ENCODE measurements at regions not wholly inside any gene's neighbourhood (a gene's known extent, or its start where the extent isn't known, plus 50 kb on each side); places are given as distances from the start of the nearest gene placed in this dataset.

DNA sequence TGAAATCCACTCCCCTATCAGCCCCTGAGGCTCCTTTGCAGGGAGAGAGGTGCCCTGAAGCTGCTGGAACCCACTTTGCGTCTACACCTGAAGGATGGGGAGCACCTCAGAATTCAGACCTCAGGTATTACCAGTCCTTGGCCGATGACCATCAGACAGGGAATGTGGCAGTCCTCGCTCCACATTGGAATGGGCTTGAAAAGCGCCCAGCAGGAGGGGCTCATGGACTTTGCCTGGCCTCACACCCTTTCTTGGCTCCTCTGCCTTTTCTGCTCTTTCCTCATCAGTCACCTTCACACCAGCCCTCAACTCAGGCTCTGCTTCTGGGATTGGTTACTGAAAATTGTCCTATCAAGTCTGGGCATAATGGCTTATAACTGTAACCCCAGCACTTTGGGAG lies 83.9 kb downstream of the BARX1 start:
- no peak for TF ChIP-seq CTCF (IDR thresholded peaks at IDR 0.05)
- intact Hi-C loops (cut with micrococcal nuclease): no loop called here
- H3K27me3 ChIP-seq (ENCODE audit: control insufficient read depth, insufficient read depth, low read length): no peaks in the 10 kb centered on the region
- 88% methylated on average over 4 of the region's 4 CpGs for WGBS (ENCODE audit: insufficient coverage)
- H3K4me3 ChIP-seq (ENCODE audit: low read length): no peak overlapping the region
- no peak overlapping the region for H3K27ac ChIP-seq (ENCODE audit: low read length)
- H3K36me3 Mint-ChIP-seq: peaks cover 11% of the 10 kb centered on the region
- H3K4me1 Mint-ChIP-seq: no peaks in the 10 kb centered on the region
- no peak overlapping the region for H3K4me3 Mint-ChIP-seq
- no peaks in the 10 kb centered on the region for H3K36me3 ChIP-seq (ENCODE audit: control insufficient read depth, insufficient read depth, low read length)
- peaks cover 9% of the 10 kb centered on the region for H3K9me3 ChIP-seq (ENCODE audit: control insufficient read depth, insufficient read depth, low read length)
- peaks cover 8 to 15% of the 10 kb centered on the region in 2 donors for H3K9me3 Mint-ChIP-seq
- DNase-seq (no peak), ATAC-seq (no peak)
- H3K27ac Mint-ChIP-seq: no peak overlapping the region
- H3K27me3 Mint-ChIP-seq (ENCODE audit: low read depth in 2 of 2): peaks cover 4 to 18% of the 10 kb centered on the region in 2 donors
- no peaks in the 10 kb centered on the region for H3K4me1 ChIP-seq (ENCODE audit: control insufficient read depth, insufficient read depth, low read length)

GRCh38 chr9:93869863-93870262 lies 85.3 kb downstream of the BARX1 start:
- 88% methylated on average over 8 of the region's 8 CpGs for WGBS (ENCODE audit: insufficient coverage)
- TF ChIP-seq CTCF (IDR thresholded peaks at IDR 0.05): no peak
- Mint-ChIP-seq H3K27ac (no peak overlapping the region), H3K9me3 (peaks cover 4 to 7% of the 10 kb centered on the region in 2 donors), H3K4me1 (no peaks in the 10 kb centered on the region), H3K27me3 (ENCODE audit: low read depth in 2 of 2) (peaks cover 0 to 7% of the 10 kb centered on the region in 2 donors), H3K4me3 (no peak overlapping the region), H3K36me3 (peaks cover 4% of the 10 kb centered on the region)
- no peak overlapping the region for H3K4me3 ChIP-seq (ENCODE audit: low read length)
- DNase-seq (no peak), ATAC-seq (no peak)
- H3K27ac ChIP-seq (ENCODE audit: low read length): no peak overlapping the region
- no peaks in the 10 kb centered on the region for H3K4me1 ChIP-seq (ENCODE audit: control insufficient read depth, insufficient read depth, low read length)
- intact Hi-C loops (cut with micrococcal nuclease): no loop called here
- no peaks in the 10 kb centered on the region for H3K36me3 ChIP-seq (ENCODE audit: control insufficient read depth, insufficient read depth, low read length)
- H3K9me3 ChIP-seq (ENCODE audit: control insufficient read depth, insufficient read depth, low read length): peaks cover 7% of the 10 kb centered on the region
- no peaks in the 10 kb centered on the region for H3K27me3 ChIP-seq (ENCODE audit: control insufficient read depth, insufficient read depth, low read length)

DNA sequence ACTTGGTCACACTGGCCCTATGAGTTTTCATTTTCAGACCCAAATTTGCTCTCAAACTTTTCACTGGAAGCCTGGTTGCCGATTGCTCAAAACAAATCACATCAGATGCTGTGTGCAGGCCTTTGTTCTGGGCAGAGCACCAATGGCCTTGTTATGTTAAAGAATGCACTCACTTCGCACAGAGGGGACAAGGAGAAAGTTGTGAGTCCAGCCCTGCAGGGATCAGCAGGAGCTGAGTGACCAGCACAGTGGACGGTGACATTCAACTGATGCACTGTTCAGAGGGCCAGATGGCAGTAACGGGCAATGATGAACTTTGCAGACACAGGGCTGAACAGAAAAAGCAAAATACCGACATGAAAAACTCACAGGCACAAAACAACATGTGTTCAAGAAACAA lies 86.1 kb downstream of the BARX1 start:
- Mint-ChIP-seq H3K4me1 (no peaks in the 10 kb centered on the region), H3K9me3 (peaks cover 2 to 5% of the 10 kb centered on the region in 2 donors), H3K4me3 (no peak overlapping the region), H3K27ac (no peak overlapping the region), H3K36me3 (no peaks in the 10 kb centered on the region), H3K27me3 (ENCODE audit: low read depth in 2 of 2) (peaks cover 3 to 6% of the 10 kb centered on the region in 2 donors)
- Histone ChIP-seq H3K4me3 (ENCODE audit: low read length) (no peak overlapping the region), H3K4me1 (ENCODE audit: control insufficient read depth, insufficient read depth, low read length) (no peaks in the 10 kb centered on the region), H3K27me3 (ENCODE audit: control insufficient read depth, insufficient read depth, low read length) (no peaks in the 10 kb centered on the region), H3K9me3 (ENCODE audit: control insufficient read depth, insufficient read depth, low read length) (peaks cover 1% of the 10 kb centered on the region), H3K36me3 (ENCODE audit: control insufficient read depth, insufficient read depth, low read length) (no peaks in the 10 kb centered on the region), H3K27ac (ENCODE audit: low read length) (no peak overlapping the region)
- TF ChIP-seq CTCF (IDR thresholded peaks at IDR 0.05): no peak
- ATAC-seq (no peak), DNase-seq (no peak)
- intact Hi-C loops (cut with micrococcal nuclease): no loop called here
- 83% methylated on average over 5 of the region's 5 CpGs for WGBS (ENCODE audit: insufficient coverage)

DNA sequence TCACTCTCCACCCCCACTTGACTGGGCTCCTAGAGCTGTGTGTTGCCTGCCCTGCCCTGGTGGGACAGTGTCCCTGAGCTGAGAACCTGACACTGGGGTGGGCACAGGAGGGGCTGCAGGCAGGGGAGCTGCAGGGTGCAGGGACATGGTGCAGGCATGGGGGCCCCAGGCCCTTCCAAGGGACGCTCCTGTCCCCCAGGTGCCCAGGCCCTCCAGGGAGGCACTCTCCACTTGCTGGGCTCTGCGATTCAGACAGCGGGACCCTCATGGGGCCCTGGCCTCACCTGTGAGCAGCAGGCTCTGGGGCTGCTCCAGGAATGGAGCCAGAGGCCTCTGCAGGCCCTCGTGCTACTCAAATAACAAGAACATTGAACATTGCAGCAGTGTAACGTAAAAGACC lies 89.4 kb downstream of the BARX1 start:
- intact Hi-C loops (cut with micrococcal nuclease): no loop called here
- Mint-ChIP-seq H3K4me3 (no peak overlapping the region), H3K9me3 (no peaks in the 10 kb centered on the region), H3K27ac (no peak overlapping the region), H3K36me3 (no peaks in the 10 kb centered on the region), H3K27me3 (ENCODE audit: low read depth in 2 of 2) (peaks cover 8 to 10% of the 10 kb centered on the region in 2 donors), H3K4me1 (no peaks in the 10 kb centered on the region)
- Histone ChIP-seq H3K36me3 (ENCODE audit: control insufficient read depth, insufficient read depth, low read length) (no peaks in the 10 kb centered on the region), H3K4me1 (ENCODE audit: control insufficient read depth, insufficient read depth, low read length) (no peaks in the 10 kb centered on the region), H3K9me3 (ENCODE audit: control insufficient read depth, insufficient read depth, low read length) (no peaks in the 10 kb centered on the region), H3K27me3 (ENCODE audit: control insufficient read depth, insufficient read depth, low read length) (peaks cover 5% of the 10 kb centered on the region), H3K4me3 (ENCODE audit: low read length) (no peak overlapping the region), H3K27ac (ENCODE audit: low read length) (no peak overlapping the region)
- TF ChIP-seq CTCF (IDR thresholded peaks at IDR 0.05): no peak
- WGBS (ENCODE audit: insufficient coverage): 84% methylated on average over 5 of the region's 5 CpGs
- DNase-seq (no peak), ATAC-seq (no peak)

Measured in natural killer cell (primary cell).